ENCODE measurements at regions not wholly inside any gene's neighbourhood (a gene's known extent, or its start where the extent isn't known, plus 50 kb on each side); places are given as distances from the start of the nearest gene placed in this dataset.

DNA sequence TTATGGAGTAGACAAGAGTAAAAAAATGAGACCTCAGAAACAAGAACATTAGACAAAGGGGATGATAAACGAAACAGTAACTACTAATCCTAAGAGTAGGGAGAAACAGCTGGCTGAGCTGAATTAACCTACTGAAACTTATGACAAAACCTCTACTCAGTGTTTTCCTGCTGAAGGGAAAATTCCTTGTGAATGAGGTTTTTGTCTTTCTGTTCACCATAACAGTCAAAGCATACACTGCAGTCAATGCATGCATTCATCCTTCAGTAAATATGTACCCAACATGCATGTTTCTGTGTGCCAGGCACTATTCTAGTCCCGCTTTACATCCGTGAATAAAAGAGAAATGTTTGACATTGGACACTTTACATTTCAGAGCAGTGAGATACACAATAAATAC is 805.6 kb upstream of the KLHL29 start:
- no peaks in the 10 kb centered on the region for H3K4me1 Mint-ChIP-seq (ENCODE audit: unreplicated experiment)
- no peak for DNase-seq (ENCODE audit: extremely low spot score, unreplicated experiment)
- no peak overlapping the region for H3K27ac Mint-ChIP-seq
- no peak overlapping the region for H3K4me3 Mint-ChIP-seq
- TF ChIP-seq, protein P1, sequence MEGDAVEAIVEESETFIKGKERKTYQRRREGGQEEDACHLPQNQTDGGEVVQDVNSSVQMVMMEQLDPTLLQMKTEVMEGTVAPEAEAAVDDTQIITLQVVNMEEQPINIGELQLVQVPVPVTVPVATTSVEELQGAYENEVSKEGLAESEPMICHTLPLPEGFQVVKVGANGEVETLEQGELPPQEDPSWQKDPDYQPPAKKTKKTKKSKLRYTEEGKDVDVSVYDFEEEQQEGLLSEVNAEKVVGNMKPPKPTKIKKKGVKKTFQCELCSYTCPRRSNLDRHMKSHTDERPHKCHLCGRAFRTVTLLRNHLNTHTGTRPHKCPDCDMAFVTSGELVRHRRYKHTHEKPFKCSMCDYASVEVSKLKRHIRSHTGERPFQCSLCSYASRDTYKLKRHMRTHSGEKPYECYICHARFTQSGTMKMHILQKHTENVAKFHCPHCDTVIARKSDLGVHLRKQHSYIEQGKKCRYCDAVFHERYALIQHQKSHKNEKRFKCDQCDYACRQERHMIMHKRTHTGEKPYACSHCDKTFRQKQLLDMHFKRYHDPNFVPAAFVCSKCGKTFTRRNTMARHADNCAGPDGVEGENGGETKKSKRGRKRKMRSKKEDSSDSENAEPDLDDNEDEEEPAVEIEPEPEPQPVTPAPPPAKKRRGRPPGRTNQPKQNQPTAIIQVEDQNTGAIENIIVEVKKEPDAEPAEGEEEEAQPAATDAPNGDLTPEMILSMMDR (conservative IDR thresholded peaks at IDR 0.05) = no peak
- peaks cover 3% of the 10 kb centered on the region for H3K27me3 Mint-ChIP-seq
- H3K36me3 Mint-ChIP-seq = peaks cover 4% of the 10 kb centered on the region
- H3K9me3 Mint-ChIP-seq = peaks cover 12% of the 10 kb centered on the region

GRCh38 chr2:22582107-22582506 is 802.9 kb upstream of the KLHL29 start:
- Mint-ChIP-seq H3K36me3 (peaks cover 4% of the 10 kb centered on the region), H3K27ac (no peak overlapping the region), H3K4me3 (no peak overlapping the region), H3K4me1 (ENCODE audit: unreplicated experiment) (no peaks in the 10 kb centered on the region), H3K9me3 (peaks cover 12% of the 10 kb centered on the region), H3K27me3 (peaks cover 3% of the 10 kb centered on the region)
- DNase-seq (ENCODE audit: extremely low spot score, unreplicated experiment) = no peak
- TF ChIP-seq, protein P1 (conservative IDR thresholded peaks at IDR 0.05) = no peak

DNA sequence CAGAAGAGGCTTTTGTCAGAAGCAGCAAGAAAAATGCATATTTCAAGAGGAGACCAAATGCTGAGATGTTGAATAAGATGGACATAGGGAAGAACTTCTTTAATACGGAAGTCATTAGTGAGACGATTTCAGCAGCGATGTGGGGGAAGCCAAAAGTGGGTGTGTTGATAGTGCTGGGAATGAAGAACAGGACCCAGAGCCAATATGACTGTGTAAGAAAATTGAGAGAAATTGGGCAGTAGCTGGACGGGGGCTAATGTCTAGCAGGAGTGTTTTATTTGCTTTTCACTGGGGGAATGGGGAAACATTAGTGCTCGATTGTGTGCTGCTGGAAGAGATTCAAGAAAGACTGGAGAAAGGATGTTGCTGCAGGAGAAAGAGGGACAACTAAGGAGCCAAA is 788.7 kb upstream of the KLHL29 start:
- no peak overlapping the region for H3K27ac Mint-ChIP-seq
- H3K36me3 Mint-ChIP-seq = no peaks in the 10 kb centered on the region
- peaks cover 10% of the 10 kb centered on the region for H3K9me3 Mint-ChIP-seq
- TF ChIP-seq, protein P1 (conservative IDR thresholded peaks at IDR 0.05) = no peak
- DNase-seq (ENCODE audit: extremely low spot score, unreplicated experiment) = no peak
- H3K4me3 Mint-ChIP-seq = no peak overlapping the region
- peaks cover 3% of the 10 kb centered on the region for H3K27me3 Mint-ChIP-seq
- peaks cover 14% of the 10 kb centered on the region for H3K4me1 Mint-ChIP-seq (ENCODE audit: unreplicated experiment)

GRCh38 chr2:22600156-22600555 is 784.8 kb upstream of the KLHL29 start:
- DNase-seq (ENCODE audit: extremely low spot score, unreplicated experiment) = no peak
- Mint-ChIP-seq H3K27me3 (peaks cover 3% of the 10 kb centered on the region), H3K4me1 (ENCODE audit: unreplicated experiment) (peaks cover 25% of the 10 kb centered on the region), H3K4me3 (no peak overlapping the region), H3K27ac (no peak overlapping the region), H3K9me3 (no peaks in the 10 kb centered on the region), H3K36me3 (no peaks in the 10 kb centered on the region)
- TF ChIP-seq, protein P1 (conservative IDR thresholded peaks at IDR 0.05) = no peak

DNA sequence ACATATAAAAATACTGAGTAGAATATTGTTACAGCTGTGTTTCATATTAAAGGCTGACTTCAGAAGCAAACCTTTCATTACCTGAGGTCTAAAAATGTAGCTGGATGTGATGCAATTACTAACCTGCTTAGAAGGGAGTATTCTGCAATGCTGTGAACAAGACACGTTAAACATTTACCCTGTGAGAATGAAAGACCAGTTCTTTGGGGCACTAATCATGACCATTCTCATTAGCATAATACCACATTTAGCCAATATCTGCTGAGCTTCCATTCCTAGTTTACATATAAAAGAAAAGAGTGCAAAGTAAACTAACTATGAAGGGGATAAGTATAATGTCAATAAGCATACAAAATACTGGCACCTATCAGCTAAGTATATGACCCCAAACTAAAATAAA is 784.0 kb upstream of the KLHL29 start:
- DNase-seq (ENCODE audit: extremely low spot score, unreplicated experiment) = no peak
- no peak overlapping the region for H3K4me3 Mint-ChIP-seq
- H3K9me3 Mint-ChIP-seq = no peaks in the 10 kb centered on the region
- H3K36me3 Mint-ChIP-seq = no peaks in the 10 kb centered on the region
- no peak overlapping the region for H3K27ac Mint-ChIP-seq
- TF ChIP-seq, protein P1 (conservative IDR thresholded peaks at IDR 0.05) = no peak
- H3K4me1 Mint-ChIP-seq (ENCODE audit: unreplicated experiment) = peaks cover 25% of the 10 kb centered on the region
- H3K27me3 Mint-ChIP-seq = peaks cover 3% of the 10 kb centered on the region

- Mint-ChIP-seq H3K4me1 (ENCODE audit: unreplicated experiment) (peaks cover 21% of the 10 kb centered on the region), H3K27me3 (no peaks in the 10 kb centered on the region), H3K9me3 (no peaks in the 10 kb centered on the region), H3K4me3 (no peak overlapping the region), H3K36me3 (no peaks in the 10 kb centered on the region), H3K27ac (no peak overlapping the region)
- no peak for DNase-seq (ENCODE audit: extremely low spot score, unreplicated experiment)
- TF ChIP-seq, protein P1 (conservative IDR thresholded peaks at IDR 0.05) = no peak
These were observed 780.8 kb upstream of the KLHL29 start for GRCh38 chr2:22604136-22604535.
